GM23248 (cell line): ENCODE measurements at regions not wholly inside any gene's neighbourhood (a gene's known extent, or its start where the extent isn't known, plus 50 kb on each side); places are given as distances from the start of the nearest gene placed in this dataset.
A peak's percentile ranks its signal among the peaks of the same experiment; 100 is the strongest.
"Not testable (repeated sequence)": the region's sequence is repeated elsewhere in the genome, so short reads cannot be mapped to it uniquely, and the experiment has no call there.

Experiments used
- DNase-seq: peaks from one replicate; pipeline ENCODE4 v3.0.0-alpha.2; 2015
- H2AFZ ChIP-seq: fragments of 200-600 bp; sonication (generic); 2 replicates; pipeline ENCODE4 v1.6.1; 2016; ENCODE audit warnings: antibody characterized with exemption
- H3F3A ChIP-seq: fragments of 200-600 bp; sonication (generic); 2 replicates; pipeline ENCODE4 v1.6.1; 2016; ENCODE audit warnings: mild to moderate bottlenecking, antibody characterized with exemption, mixed run types; ENCODE audit not compliant: insufficient read depth
- H3K27ac ChIP-seq: fragments of 200-600 bp; sonication (generic); 2 replicates; pipeline ENCODE4 v1.5.1; 2016; ENCODE audit warnings: mild to moderate bottlenecking
- H3K27me3 ChIP-seq: fragments of 200-600 bp; sonication (generic); replicated peaks from 2 replicates; pipeline ENCODE4 v1.6.1; 2016; ENCODE audit warnings: mild to moderate bottlenecking; ENCODE audit not compliant: insufficient read depth
- H3K36me3 ChIP-seq: fragments of 200-600 bp; sonication (generic); 2 replicates; pipeline ENCODE4 v1.6.1; 2016; ENCODE audit warnings: low read depth, mild to moderate bottlenecking
- H3K4me1 ChIP-seq: fragments of 200-600 bp; sonication (generic); 2 replicates; pipeline ENCODE4 v1.6.1; 2016; ENCODE audit warnings: mild to moderate bottlenecking; ENCODE audit not compliant: insufficient read depth
- H3K4me2 ChIP-seq: fragments of 200-600 bp; sonication (generic); one replicate; pipeline ENCODE4 v1.6.1; 2016; ENCODE audit warnings: mild to moderate bottlenecking; ENCODE audit not compliant: unreplicated experiment
- H3K4me3 ChIP-seq: fragments of 200-600 bp; sonication (generic); 2 replicates; pipeline ENCODE4 v1.5.1; 2016; ENCODE audit warnings: mild to moderate bottlenecking
- H3K79me2 ChIP-seq: fragments of 200-600 bp; sonication (generic); 2 replicates; pipeline ENCODE4 v1.6.1; 2016; ENCODE audit warnings: mild to moderate bottlenecking; ENCODE audit not compliant: insufficient read depth
- H3K9ac ChIP-seq: fragments of 200-600 bp; sonication (generic); 2 replicates; pipeline ENCODE4 v1.6.1; 2016; ENCODE audit warnings: mild to moderate bottlenecking
- H3K9me2 ChIP-seq: fragments of 200-600 bp; sonication (generic); 2 replicates; pipeline ENCODE4 v1.6.1; 2016; ENCODE audit warnings: mixed run types, mild to moderate bottlenecking, moderate library complexity; ENCODE audit not compliant: insufficient read depth
- H3K9me3 ChIP-seq: fragments of 200-600 bp; sonication (generic); one replicate; pipeline ENCODE4 v1.6.1; 2017; ENCODE audit warnings: low read depth
- H4K20me1 ChIP-seq: fragments of 200-600 bp; sonication (generic); 2 replicates; pipeline ENCODE4 v1.6.0; 2016; ENCODE audit not compliant: insufficient read depth
- EZH2 ChIP-seq: fragments of 200-600 bp; sonication (generic); IDR thresholded peaks from 2 replicates; pipeline ENCODE4 v1.6.1; 2018; ENCODE audit warnings: antibody characterized with exemption, mild to moderate bottlenecking; ENCODE audit not compliant: insufficient read depth, poor library complexity, severe bottlenecking
- EZH2phosphoT487 ChIP-seq: fragments of 200-600 bp; sonication (generic); IDR thresholded peaks from 2 replicates; pipeline ENCODE4 v1.6.1; 2018; ENCODE audit warnings: antibody characterized with exemption, moderate library complexity, mild to moderate bottlenecking, low read depth; ENCODE audit not compliant: insufficient read depth
- WGBS, 2 experiments: methylation state at CpG; one replicate each; pipeline ENCODE4 v1.1.6; 2015 to 2017; ENCODE audit warnings: low lambda C conversion rate in 2 of 2, low coverage in 1 of 2; ENCODE audit errors: missing lambda C conversion rate in 2 of 2; 5-methylcytosine and 5-hydroxymethylcytosine counted together
- in situ Hi-C: fragments of 300-500 bp; cut with MboI; formaldehyde crosslinking; loops from 2 replicates; pipeline ENCODE4 v1.15.0; 2020

DNA sequence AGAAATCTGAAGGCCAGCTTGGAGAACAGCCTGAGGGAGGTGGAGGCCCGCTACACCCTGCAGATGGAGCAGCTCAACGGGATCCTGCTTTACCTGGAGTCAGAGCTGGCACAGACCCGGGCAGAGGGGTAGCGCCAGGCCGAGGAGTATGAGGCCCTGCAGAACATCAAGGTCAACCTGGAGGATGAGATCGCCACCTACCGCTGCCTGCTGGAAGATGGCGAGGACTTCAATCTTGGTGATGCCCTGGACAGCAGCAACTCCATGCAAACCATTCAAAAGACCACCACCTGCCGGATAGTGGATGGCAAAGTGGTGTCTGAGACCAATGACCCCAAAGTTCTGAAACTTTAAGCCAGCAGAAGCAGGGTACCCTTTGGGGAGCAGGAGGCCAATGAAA is 318.4 kb downstream of the ZFHX3 start:
- H2AFZ ChIP-seq, H3F3A ChIP-seq, DNase-seq, H3K27me3 ChIP-seq, H3K9me2 ChIP-seq, H3K4me2 ChIP-seq, H3K36me3 ChIP-seq, in situ Hi-C loops, H3K9me3 ChIP-seq, H3K27ac ChIP-seq, H3K4me3 ChIP-seq, H3K79me2 ChIP-seq, H3K9ac ChIP-seq, H4K20me1 ChIP-seq, H3K4me1 ChIP-seq: not testable (repeated sequence)
- 80 to 84% methylated on average over 7 to 9 of the region's 9 CpGs for WGBS, 2 experiments

DNA sequence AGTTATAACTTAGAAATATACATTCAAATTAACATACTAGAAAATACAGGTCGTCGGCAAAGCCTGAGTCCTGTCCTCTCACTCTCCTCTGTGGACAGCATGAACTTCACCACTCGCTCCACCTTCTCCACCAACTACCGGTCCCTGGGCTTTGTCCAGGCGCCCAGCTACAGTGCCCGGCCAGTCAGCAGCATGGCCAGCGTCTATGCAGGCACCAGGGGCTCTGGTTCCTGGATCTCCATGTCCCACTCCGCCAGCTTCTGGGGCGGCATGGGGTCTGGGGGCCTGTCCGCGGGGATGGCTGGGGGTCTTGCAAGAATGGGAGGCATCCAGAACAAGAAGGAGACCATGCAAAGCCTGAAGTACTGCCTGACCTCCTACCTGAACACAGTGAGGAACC is 319.4 kb downstream of the ZFHX3 start:
- no peak overlapping the region for H3K9ac ChIP-seq
- H3K27me3 ChIP-seq = no peaks in the 10 kb centered on the region
- H3K36me3 ChIP-seq = no peaks in the 10 kb centered on the region
- no peak overlapping the region for H3K4me3 ChIP-seq
- no peak overlapping the region for H3K4me2 ChIP-seq
- no peaks in the 10 kb centered on the region for H3K9me3 ChIP-seq
- H4K20me1 ChIP-seq = no peaks in the 10 kb centered on the region
- in situ Hi-C loops = no loop called here
- 0 out of 2 replicates have a peak, but pooled peaks cover 2% of the 10 kb centered on the region for H3F3A ChIP-seq
- TF ChIP-seq EZH2phosphoT487 (no peak), EZH2 (no peak)
- no peak overlapping the region for H2AFZ ChIP-seq
- H3K9me2 ChIP-seq = no peaks in the 10 kb centered on the region
- WGBS, 2 experiments = 91 to 92% methylated on average over 11 of the region's 11 CpGs
- H3K27ac ChIP-seq = no peak overlapping the region
- peaks cover 2% of the 10 kb centered on the region; the same call in 1 of the 2 replicates for H3K4me1 ChIP-seq
- DNase-seq = no peak
- no peaks in the 10 kb centered on the region for H3K79me2 ChIP-seq

GRCh38 chr16:72727565-72727964 is 320.4 kb downstream of the ZFHX3 start:
- 73 to 82% methylated on average over 1 of the region's 1 CpG for WGBS, 2 experiments
- Histone ChIP-seq H3K27me3 (no peaks in the 10 kb centered on the region), H3K4me1 (peaks cover 6% of the 10 kb centered on the region; the same call in 1 of the 2 replicates), H3K4me3 (no peak overlapping the region), H2AFZ (no peak overlapping the region), H4K20me1 (no peaks in the 10 kb centered on the region), H3K36me3 (no peaks in the 10 kb centered on the region), H3K9ac (no peak overlapping the region), H3K9me2 (no peaks in the 10 kb centered on the region), H3K9me3 (no peaks in the 10 kb centered on the region), H3F3A (0 out of 2 replicates have a peak, but pooled peaks cover 4% of the 10 kb centered on the region), H3K27ac (no peak overlapping the region), H3K4me2 (no peak overlapping the region), H3K79me2 (no peaks in the 10 kb centered on the region)
- no peak for DNase-seq
- no peak for TF ChIP-seq EZH2phosphoT487
- TF ChIP-seq EZH2 = no peak
- in situ Hi-C loops = no loop called here

- H3K9me3 ChIP-seq = no peaks in the 10 kb centered on the region
- H3K79me2 ChIP-seq = no peaks in the 10 kb centered on the region
- no peaks in the 10 kb centered on the region for H3K27me3 ChIP-seq
- H4K20me1 ChIP-seq = no peaks in the 10 kb centered on the region
- no peak overlapping the region for H3K27ac ChIP-seq
- WGBS, 2 experiments = 65 to 69% methylated on average over 2 of the region's 2 CpGs
- no peak overlapping the region for H3K4me2 ChIP-seq
- H3K4me3 ChIP-seq = no peak overlapping the region
- DNase-seq = no peak
- no peaks in the 10 kb centered on the region for H3K36me3 ChIP-seq
- TF ChIP-seq EZH2 = no peak
- TF ChIP-seq EZH2phosphoT487 = no peak
- in situ Hi-C loops = no loop called here
- no peak overlapping the region for H3K9ac ChIP-seq
- no peaks in the 10 kb centered on the region for H3K9me2 ChIP-seq
- peaks cover 6% of the 10 kb centered on the region; the same call in 1 of the 2 replicates for H3K4me1 ChIP-seq
- no peak overlapping the region for H2AFZ ChIP-seq
- H3F3A ChIP-seq = 0 out of 2 replicates have a peak, but pooled peaks cover 4% of the 10 kb centered on the region
Observed at GRCh38 chr16:72725643-72726042, 322.3 kb downstream of the ZFHX3 start.

- no peak for TF ChIP-seq EZH2phosphoT487
- no peak for TF ChIP-seq EZH2
- Histone ChIP-seq H3K27me3 (no peaks in the 10 kb centered on the region), H2AFZ (no peak overlapping the region), H3K4me2 (peak overlapping the region; percentile 30), H3F3A (0 out of 2 replicates have a peak, but pooled peaks cover 4% of the 10 kb centered on the region), H3K79me2 (no peaks in the 10 kb centered on the region), H3K9me3 (no peaks in the 10 kb centered on the region), H3K9me2 (no peaks in the 10 kb centered on the region), H3K27ac (no peak overlapping the region), H3K4me3 (no peak overlapping the region), H3K9ac (no peak overlapping the region), H4K20me1 (no peaks in the 10 kb centered on the region), H3K4me1 (peaks cover 6% of the 10 kb centered on the region; the same call in 1 of the 2 replicates), H3K36me3 (no peaks in the 10 kb centered on the region)
- DNase-seq = peak; percentile 77
- in situ Hi-C loops = no loop called here
- 35 to 41% methylated on average over 4 of the region's 4 CpGs for WGBS, 2 experiments
Observed at GRCh38 chr16:72723781-72724180, 324.1 kb downstream of the ZFHX3 start.
